GM12891 (cell line): ENCODE measurements at regions not wholly inside any gene's neighbourhood (a gene's known extent, or its start where the extent isn't known, plus 50 kb on each side); places are given as distances from the start of the nearest gene placed in this dataset.

Experiments used
- DNase-seq: peaks from one replicate; pipeline ENCODE4 v3.0.0; 2011; ENCODE audit warnings: low spot score; ENCODE audit not compliant: insufficient read length
- FAIRE-seq: peaks from 2 replicates; lab custom pipeline; 2011; peaks lifted over from hg19 to GRCh38; lab: Jason Lieb, UNC
- PAX5 ChIP-seq: IDR thresholded peaks from 2 replicates; pipeline ENCODE4 v1.6.1; 2011; ENCODE audit warnings: low read length, moderate library complexity, mild to moderate bottlenecking; ENCODE audit not compliant: insufficient read depth, severe bottlenecking
- POLR2A ChIP-seq: IDR thresholded peaks from 2 replicates; pipeline ENCODE4 v1.6.1; 2011; ENCODE audit warnings: low read depth, low read length, control low read depth
- POLR2AphosphoS5 ChIP-seq: IDR thresholded peaks from 2 replicates; pipeline ENCODE4 v1.6.1; 2011; ENCODE audit warnings: low read depth, low read length, control low read depth
- POU2F2 ChIP-seq: IDR thresholded peaks from 2 replicates; pipeline ENCODE4 v1.6.1; 2011; ENCODE audit warnings: low read depth, mild to moderate bottlenecking, control low read depth, low read length, moderate library complexity
- SPI1 ChIP-seq: IDR thresholded peaks from 2 replicates; pipeline ENCODE4 v1.6.1; 2011; ENCODE audit warnings: low read depth, low read length, control low read depth
- TAF1 ChIP-seq: IDR thresholded peaks from 2 replicates; pipeline ENCODE4 v1.6.1; 2011; ENCODE audit warnings: low read depth, low read length, control low read depth

- TF ChIP-seq PAX5 (no peak), POLR2A (no peak), TAF1 (no peak), SPI1 (no peak), POU2F2 (no peak)
- no peak for DNase-seq
- no peak for FAIRE-seq
Measured at GRCh38 chr5:156148301-156148700, 178.7 kb upstream of the SGCD start.

GRCh38 chr5:156149213-156149612, 177.8 kb upstream of the SGCD start:
- DNase-seq, result no peak
- FAIRE-seq, result no peak
- TF ChIP-seq POLR2AphosphoS5, result no peak

GRCh38 chr5:156153602-156154001, 173.4 kb upstream of the SGCD start:
- TF ChIP-seq SPI1 (no peak), POLR2AphosphoS5 (no peak), TAF1 (no peak), POU2F2 (no peak), POLR2A (no peak), PAX5 (no peak)
- DNase-seq (no peak), FAIRE-seq (no peak)

- FAIRE-seq (no peak), DNase-seq (no peak)
- TF ChIP-seq PAX5, result no peak
- no peak for TF ChIP-seq TAF1
Measured at GRCh38 chr5:156154757-156155156, 172.2 kb upstream of the SGCD start.

- TF ChIP-seq POLR2A (no peak), TAF1 (no peak), PAX5 (no peak), POU2F2 (no peak)
- DNase-seq (no peak), FAIRE-seq (no peak)
Measured at GRCh38 chr5:156155598-156155997, 171.4 kb upstream of the SGCD start.

- TF ChIP-seq POU2F2, result no peak
- no peak for TF ChIP-seq PAX5
- FAIRE-seq, result no peak
- no peak for DNase-seq
Measured at GRCh38 chr5:156164306-156164705, 162.7 kb upstream of the SGCD start.

GRCh38 chr5:156169495-156169894, 157.5 kb upstream of the SGCD start:
- DNase-seq, result no peak
- FAIRE-seq, result no peak
- TF ChIP-seq SPI1, result no peak
- no peak for TF ChIP-seq PAX5

GRCh38 chr5:156170351-156170961, 156.5 kb upstream of the SGCD start:
- DNase-seq (no peak), FAIRE-seq (no peak)
- TF ChIP-seq SPI1 (no peak), PAX5 (no peak), TAF1 (no peak), POLR2A (no peak), POU2F2 (no peak), POLR2AphosphoS5 (no peak)

- FAIRE-seq, result no peak
- no peak for DNase-seq
- TF ChIP-seq POLR2A, result no peak
- no peak for TF ChIP-seq POU2F2
- TF ChIP-seq PAX5, result no peak
- TF ChIP-seq TAF1, result no peak
- no peak for TF ChIP-seq POLR2AphosphoS5
- no peak for TF ChIP-seq SPI1
Measured at GRCh38 chr5:156174225-156174624, 152.7 kb upstream of the SGCD start.

- no peak for FAIRE-seq
- TF ChIP-seq POLR2AphosphoS5, result no peak
- no peak for TF ChIP-seq POU2F2
- TF ChIP-seq TAF1, result no peak
- TF ChIP-seq PAX5, result no peak
- no peak for TF ChIP-seq SPI1
- no peak for TF ChIP-seq POLR2A
- DNase-seq, result no peak
Measured at GRCh38 chr5:156178117-156178516, 148.8 kb upstream of the SGCD start.

GRCh38 chr5:156181656-156182055, 145.3 kb upstream of the SGCD start:
- no peak for FAIRE-seq
- no peak for DNase-seq
- no peak for TF ChIP-seq PAX5
